IPS DF 19.7 (cell line): ENCODE measurements at regions not wholly inside any gene's neighbourhood (a gene's known extent, or its start where the extent isn't known, plus 50 kb on each side); places are given as distances from the start of the nearest gene placed in this dataset.

Source experiments
- DNase-seq: peaks from one replicate; pipeline ENCODE4 v3.0.0-alpha.2; 2013; ENCODE audit warnings: low read depth, low spot score

GRCh38 chr15:94057305-94057704, 174.1 kb upstream of the MCTP2 start:
- DNase-seq: no peak

- no peak for DNase-seq
Measured at GRCh38 chr15:94056314-94056713, 175.0 kb upstream of the MCTP2 start.

GRCh38 chr15:94053626-94054025, 177.7 kb upstream of the MCTP2 start:
- no peak for DNase-seq

- no peak for DNase-seq
Measured at GRCh38 chr15:94052711-94053110, 178.7 kb upstream of the MCTP2 start.

- DNase-seq: no peak
Measured at GRCh38 chr15:94047566-94047965, 183.8 kb upstream of the MCTP2 start.

- DNase-seq: no peak
Measured at GRCh38 chr15:94042180-94042928, 189.0 kb upstream of the MCTP2 start.

GRCh38 chr15:94041746-94042145, 189.6 kb upstream of the MCTP2 start:
- no peak for DNase-seq

GRCh38 chr15:94040541-94041248, 190.7 kb upstream of the MCTP2 start:
- DNase-seq: no peak

- DNase-seq: no peak
Measured at GRCh38 chr15:94036156-94036555, 195.2 kb upstream of the MCTP2 start.

GRCh38 chr15:94033683-94034020, 197.7 kb upstream of the MCTP2 start:
- no peak for DNase-seq

- DNase-seq: no peak
Measured at GRCh38 chr15:94033014-94033682, 198.2 kb upstream of the MCTP2 start.

- DNase-seq: no peak
Measured at GRCh38 chr15:94032571-94032970, 198.8 kb upstream of the MCTP2 start.

- DNase-seq: no peak
Measured at GRCh38 chr15:94031072-94031471, 200.3 kb upstream of the MCTP2 start.

- no peak for DNase-seq
Measured at GRCh38 chr15:94029495-94029894, 201.9 kb upstream of the MCTP2 start.

- peak; percentile 2 for DNase-seq
Measured at GRCh38 chr15:94028809-94029208, 202.6 kb upstream of the MCTP2 start.

GRCh38 chr15:94028121-94028520, 203.2 kb upstream of the MCTP2 start:
- DNase-seq: no peak

GRCh38 chr15:94027581-94027980, 203.8 kb upstream of the MCTP2 start:
- no peak for DNase-seq

GRCh38 chr15:94026458-94027304, 204.7 kb upstream of the MCTP2 start:
- no peak for DNase-seq

GRCh38 chr15:94023531-94023930, 207.8 kb upstream of the MCTP2 start:
- no peak for DNase-seq

- no peak for DNase-seq
Measured at GRCh38 chr15:94021621-94022320, 209.6 kb upstream of the MCTP2 start.

GRCh38 chr15:94019062-94019461, 212.3 kb upstream of the MCTP2 start:
- no peak for DNase-seq
